ENCODE measurements at regions not wholly inside any gene's neighbourhood (a gene's known extent, or its start where the extent isn't known, plus 50 kb on each side); places are given as distances from the start of the nearest gene placed in this dataset.

GRCh38 chr20:6944292-6944691 is 176.8 kb downstream of the BMP2 start:
- TF ChIP-seq CTCF (conservative IDR thresholded peaks at IDR 0.05 in 1 of 2, IDR thresholded peaks at IDR 0.05 in 1 of 2; ENCODE audit: extremely low read depth in 1 of 2, insufficient read depth in 1 of 2, low read depth in 1 of 2, low read length in 2 of 2) (no peak), EZH2 (IDR thresholded peaks at IDR 0.05; ENCODE audit: borderline replicate concordance, low read length) (no peak)

Data from mammary epithelial cell (primary cell).